IMR-90 (cell line): ENCODE measurements at regions not wholly inside any gene's neighbourhood (a gene's known extent, or its start where the extent isn't known, plus 50 kb on each side); places are given as distances from the start of the nearest gene placed in this dataset.

Experiments used
- ATAC-seq: fragments of 200-7000 bp; cut with Tn5 transposase; 2 replicates; pipeline ENCODE4 v1.9.1; 2020; ENCODE audit warnings: low read depth, mild to moderate bottlenecking, moderate library complexity
- BruUV-seq: library from RNA; stranded (reverse); fragments of 400-500 nt; replicated peaks from 2 replicates; lab custom pipeline; 2021; lab: Mats Ljungman, UMichigan
- CTCF ChIA-PET: fragments of 300-600 bp; formaldehyde crosslinking; extraction: SDS; loops from one replicate; lab custom pipeline; 2021; ENCODE audit warnings: antibody characterized with exemption; lab: Yijun Ruan, JAX
- POLR2A ChIA-PET: fragments of 300-600 bp; sonication (Branson Sonifier 250); formaldehyde crosslinking; loops from one replicate; lab custom pipeline; 2022; ENCODE audit warnings: antibody characterized with exemption; ENCODE audit not compliant: unreplicated experiment; lab: Charles Lee
- DNase-seq: peaks from one replicate; pipeline ENCODE4 v3.0.0; 2013
- H2AFZ ChIP-seq: replicated peaks from 2 replicates; pipeline ENCODE3; 2013; ENCODE audit warnings: low read length, mild to moderate bottlenecking; ENCODE audit not compliant: poor library complexity
- H2AK5ac ChIP-seq: 2 replicates; pipeline ENCODE4 v1.6.1; 2013; ENCODE audit warnings: low read depth, low read length, inconsistent platforms
- H2AK9ac ChIP-seq: replicated peaks from 2 replicates; pipeline ENCODE3; 2013; ENCODE audit warnings: mild to moderate bottlenecking, low read depth, low read length, moderate library complexity; ENCODE audit not compliant: poor library complexity
- H2BK120ac ChIP-seq: 2 replicates; pipeline ENCODE4 v1.6.1; 2013; ENCODE audit warnings: low read depth, low read length, inconsistent platforms
- H2BK15ac ChIP-seq: 3 replicates; pipeline ENCODE4 v1.6.1; 2013; ENCODE audit warnings: low read depth, low read length, inconsistent platforms
- H2BK20ac ChIP-seq: 2 replicates; pipeline ENCODE4 v1.6.1; 2013; ENCODE audit warnings: low read depth, mild to moderate bottlenecking, inconsistent platforms, low read length, moderate library complexity
- H2BK5ac ChIP-seq: 2 replicates; pipeline ENCODE4 v1.6.1; 2013; ENCODE audit warnings: mild to moderate bottlenecking, low read depth, low read length, inconsistent platforms; ENCODE audit not compliant: poor library complexity, severe bottlenecking
- H3K14ac ChIP-seq: replicated peaks from 2 replicates; pipeline ENCODE4 v1.6.1; 2013; ENCODE audit warnings: low read depth, low read length, inconsistent platforms
- H3K18ac ChIP-seq: 2 replicates; pipeline ENCODE4 v1.6.1; 2013; ENCODE audit warnings: low read depth, low read length, control low read depth
- H3K23ac ChIP-seq: 2 replicates; pipeline ENCODE4 v1.6.1; 2013; ENCODE audit warnings: low read depth, low read length, inconsistent platforms
- H3K27ac ChIP-seq: 2 replicates; pipeline ENCODE4 v1.5.1; 2013; ENCODE audit warnings: mild to moderate bottlenecking, control low read depth, low read length; ENCODE audit not compliant: insufficient read depth
- H3K27me3 ChIP-seq: 2 replicates; pipeline ENCODE4 v1.6.1; 2013; ENCODE audit warnings: low read length; ENCODE audit not compliant: control insufficient read depth, insufficient read depth
- H3K36me3 ChIP-seq: 2 replicates; pipeline ENCODE4 v1.6.1; 2013; ENCODE audit warnings: low read length, mixed read lengths; ENCODE audit not compliant: control insufficient read depth, insufficient read depth
- H3K4ac ChIP-seq: 2 replicates; pipeline ENCODE4 v1.6.1; 2013; ENCODE audit warnings: low read depth, low read length, inconsistent platforms
- H3K4me1 ChIP-seq: 2 replicates; pipeline ENCODE4 v1.6.1; 2013; ENCODE audit warnings: low read length, mixed read lengths; ENCODE audit not compliant: control insufficient read depth, insufficient read depth
- H3K4me2 ChIP-seq: 2 replicates; pipeline ENCODE4 v1.6.1; 2013; ENCODE audit warnings: low read depth, mild to moderate bottlenecking, control low read depth, low read length, moderate library complexity
- H3K4me3 ChIP-seq: 2 replicates; pipeline ENCODE4 v1.5.1; 2013; ENCODE audit warnings: low read depth, mild to moderate bottlenecking, control low read depth, low read length, moderate library complexity; ENCODE audit not compliant: insufficient read depth
- H3K56ac ChIP-seq: 2 replicates; pipeline ENCODE4 v1.6.1; 2013; ENCODE audit warnings: low read length, inconsistent platforms; ENCODE audit not compliant: insufficient read depth; ENCODE audit errors: extremely low read depth
- H3K79me1 ChIP-seq, 2 experiments: 2 replicates each; pipeline ENCODE4 v1.6.1; 2013; ENCODE audit warnings: low read length in 2 of 2, inconsistent platforms in 1 of 2, low read depth in 1 of 2
- H3K9ac ChIP-seq: 2 replicates; pipeline ENCODE4 v1.6.1; 2013; ENCODE audit warnings: low read depth, low read length, control low read depth
- H3K9me1 ChIP-seq: 2 replicates; pipeline ENCODE4 v1.6.1; 2013; ENCODE audit warnings: low read length, inconsistent platforms; ENCODE audit not compliant: insufficient read depth
- H3K9me3 ChIP-seq: 2 replicates; pipeline ENCODE4 v1.6.1; 2013; ENCODE audit warnings: low read length; ENCODE audit not compliant: control insufficient read depth, insufficient read depth
- H4K20me1 ChIP-seq: 2 replicates; pipeline ENCODE4 v1.6.1; 2013; ENCODE audit warnings: low read length, inconsistent platforms; ENCODE audit not compliant: insufficient read depth
- H4K5ac ChIP-seq: 2 replicates; pipeline ENCODE4 v1.6.1; 2013; ENCODE audit warnings: mild to moderate bottlenecking, low read depth, low read length, control low read depth
- H4K8ac ChIP-seq, 2 experiments: 2 replicates each; pipeline ENCODE4 v1.6.1; 2013; ENCODE audit warnings: low read depth in 2 of 2, low read length in 2 of 2, control low read depth in 1 of 2, inconsistent platforms in 1 of 2
- H4K91ac ChIP-seq: 2 replicates; pipeline ENCODE4 v1.6.1; 2013; ENCODE audit warnings: low read depth, low read length, inconsistent platforms; ENCODE audit not compliant: insufficient read depth
- BHLHE40 ChIP-seq: fragments of 150-350 bp; IDR thresholded peaks from 2 replicates; pipeline ENCODE4 v1.6.1; 2016; ENCODE audit warnings: mild to moderate bottlenecking, low read depth, low read length
- CEBPB ChIP-seq: IDR thresholded peaks from 2 replicates; pipeline ENCODE4 v1.6.1; 2012; ENCODE audit warnings: low read depth, low read length, improper control_type of control experiment
- CHD1 ChIP-seq: IDR thresholded peaks from 2 replicates; pipeline ENCODE4 v1.6.1; 2012; ENCODE audit warnings: low read depth, low read length, improper control_type of control experiment
- CTCF ChIP-seq: conservative IDR thresholded peaks from 2 replicates; pipeline ENCODE4 v1.5.1; 2012; ENCODE audit warnings: mild to moderate bottlenecking, low read depth, low read length, improper control_type of control experiment
- FOS ChIP-seq: fragments of 150-350 bp; IDR thresholded peaks from 2 replicates; pipeline ENCODE4 v1.6.1; 2016; ENCODE audit warnings: low read depth, low read length
- MAFK ChIP-seq: IDR thresholded peaks from 2 replicates; pipeline ENCODE4 v1.6.1; 2012; ENCODE audit warnings: low read depth, low read length, improper control_type of control experiment
- MAZ ChIP-seq: IDR thresholded peaks from 2 replicates; pipeline ENCODE4 v1.6.1; 2012; ENCODE audit warnings: low read depth, mild to moderate bottlenecking, low read length, improper control_type of control experiment, moderate library complexity, borderline replicate concordance
- MXI1 ChIP-seq: IDR thresholded peaks from 2 replicates; pipeline ENCODE4 v1.6.1; 2012; ENCODE audit warnings: low read depth, mild to moderate bottlenecking, low read length, moderate library complexity, borderline replicate concordance
- NFE2L2 ChIP-seq: fragments of 150-350 bp; IDR thresholded peaks from 2 replicates; pipeline ENCODE4 v1.6.1; 2016; ENCODE audit warnings: low read depth, mild to moderate bottlenecking, low read length
- POLR2A ChIP-seq: IDR thresholded peaks from 2 replicates; pipeline ENCODE4 v1.6.1; 2012; ENCODE audit warnings: mild to moderate bottlenecking, low read depth, low read length
- RAD21 ChIP-seq: IDR thresholded peaks from 2 replicates; pipeline ENCODE4 v1.6.1; 2012; ENCODE audit warnings: low read length, improper control_type of control experiment
- RCOR1 ChIP-seq: IDR thresholded peaks from 2 replicates; pipeline ENCODE4 v1.6.1; 2012; ENCODE audit warnings: mild to moderate bottlenecking, low read length, improper control_type of control experiment; ENCODE audit not compliant: insufficient replicate concordance
- RFX5 ChIP-seq: IDR thresholded peaks from 2 replicates; pipeline ENCODE4 v1.8.0; 2012; ENCODE audit warnings: low read depth, mild to moderate bottlenecking, low read length, moderate library complexity
- SMC3 ChIP-seq: fragments of 150-350 bp; IDR thresholded peaks from 2 replicates; pipeline ENCODE4 v1.6.1; 2016; ENCODE audit warnings: low read depth, mild to moderate bottlenecking, antibody characterized with exemption, low read length, moderate library complexity
- USF2 ChIP-seq: fragments of 150-350 bp; IDR thresholded peaks from 2 replicates; pipeline ENCODE4 v1.6.1; 2017; ENCODE audit warnings: mild to moderate bottlenecking, antibody characterized with exemption, low read length, low read depth
- WGBS, 2 experiments: methylation state at CpG; one replicate each; pipeline versions ENCODE4 v1.1.5 to v1.1.7; 2013; ENCODE audit warnings: missing lambda C conversion rate in 2 of 2; ENCODE audit not compliant: insufficient read length in 1 of 2; ENCODE audit errors: extremely low coverage in 2 of 2; 5-methylcytosine and 5-hydroxymethylcytosine counted together
- dilution Hi-C: fragments of 300-500 bp; cut with HindIII; formaldehyde crosslinking; loops from one replicate; pipeline ENCODE4 v1.14.3; 2018; ENCODE audit warnings: low sequenced_read_pairs; ENCODE audit not compliant: unreplicated experiment
- in situ Hi-C: fragments of 300-500 bp; cut with MboI; formaldehyde crosslinking; loops from 3 replicates; pipeline ENCODE4 v1.14.3; 2019; ENCODE audit warnings: low sequenced_read_pairs, inconsistent platforms, mixed read lengths
- intact Hi-C: fragments of 100-400 bp; cut with micrococcal nuclease; formaldehyde crosslinking; loops from 2 replicates; pipeline ENCODE4 v1.10.0; 2022
- TF ChIP-seq, protein P1 (sequence below): fragments of 150-350 bp; IDR thresholded peaks from 2 replicates; pipeline ENCODE4 v1.6.1; 2016; ENCODE audit warnings: low read depth, mild to moderate bottlenecking, low read length, moderate library complexity, borderline replicate concordance

- H3K79me1 ChIP-seq = no peaks in the 10 kb centered on the region
- no peak overlapping the region for H3K18ac ChIP-seq
- H2BK5ac ChIP-seq = no peak overlapping the region
- H2AFZ ChIP-seq = no peak overlapping the region
- H2BK120ac ChIP-seq = no peak overlapping the region
- intact Hi-C loops (no loop called here), in situ Hi-C loops (no loop called here), dilution Hi-C loops (no loop called here)
- TF ChIP-seq MXI1 = no peak
- no peak for TF ChIP-seq SMC3
- no peak for TF ChIP-seq RAD21
- TF ChIP-seq, protein P1, sequence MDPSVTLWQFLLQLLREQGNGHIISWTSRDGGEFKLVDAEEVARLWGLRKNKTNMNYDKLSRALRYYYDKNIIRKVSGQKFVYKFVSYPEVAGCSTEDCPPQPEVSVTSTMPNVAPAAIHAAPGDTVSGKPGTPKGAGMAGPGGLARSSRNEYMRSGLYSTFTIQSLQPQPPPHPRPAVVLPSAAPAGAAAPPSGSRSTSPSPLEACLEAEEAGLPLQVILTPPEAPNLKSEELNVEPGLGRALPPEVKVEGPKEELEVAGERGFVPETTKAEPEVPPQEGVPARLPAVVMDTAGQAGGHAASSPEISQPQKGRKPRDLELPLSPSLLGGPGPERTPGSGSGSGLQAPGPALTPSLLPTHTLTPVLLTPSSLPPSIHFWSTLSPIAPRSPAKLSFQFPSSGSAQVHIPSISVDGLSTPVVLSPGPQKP = no peak
- no peak for TF ChIP-seq POLR2A
- TF ChIP-seq MAZ = no peak
- no peak for TF ChIP-seq USF2
- TF ChIP-seq MAFK = no peak
- no peak for TF ChIP-seq CTCF
- no peak for TF ChIP-seq CHD1
- TF ChIP-seq RCOR1 = no peak
- no peak for TF ChIP-seq FOS
- TF ChIP-seq CEBPB = no peak
- TF ChIP-seq BHLHE40 = no peak
- TF ChIP-seq RFX5 = no peak
- TF ChIP-seq NFE2L2 = no peak
- H3K23ac ChIP-seq = no peak overlapping the region
- H3K4me1 ChIP-seq = no peaks in the 10 kb centered on the region
- no peak overlapping the region for H2AK9ac ChIP-seq
- H4K8ac ChIP-seq = no peak overlapping the region
- POLR2A ChIA-PET = no interaction called here
- ATAC-seq (no peak), DNase-seq (no peak)
- H3K27me3 ChIP-seq = no peaks in the 10 kb centered on the region
- no peak overlapping the region for H3K4me3 ChIP-seq
- H4K5ac ChIP-seq = no peak overlapping the region
- no peak overlapping the region for H3K56ac ChIP-seq
- no peak overlapping the region for H2BK20ac ChIP-seq
- H3K9me1 ChIP-seq = no peaks in the 10 kb centered on the region
- H4K91ac ChIP-seq = no peak overlapping the region
- no peaks in the 10 kb centered on the region for H4K20me1 ChIP-seq
- no peak overlapping the region for H3K4me2 ChIP-seq
- H3K36me3 ChIP-seq = no peaks in the 10 kb centered on the region
- no TSS peak for BruUV-seq
- no peak overlapping the region for H3K27ac ChIP-seq
- H3K9ac ChIP-seq = no peak overlapping the region
- CTCF ChIA-PET = no interaction called here
- H3K9me3 ChIP-seq = no peaks in the 10 kb centered on the region
- no peak overlapping the region for H3K4ac ChIP-seq
- H3K14ac ChIP-seq = no peak overlapping the region
- no peak overlapping the region for H2BK15ac ChIP-seq
- no CpG with 5 or more reads among the region's 1 CpG for WGBS, 2 experiments
- H2AK5ac ChIP-seq = no peak overlapping the region
These were observed 273.0 kb downstream of the RNF152 start for GRCh38 chr18:61619783-61620182.
